Stimulated activated CD8-positive, alpha-beta memory T cell treated with anti-CD3 and anti-CD28 coated beads, Interleukin-15, amount 100 ng/mL, for 24 hours (primary cell): ENCODE measurements at regions not wholly inside any gene's neighbourhood (a gene's known extent, or its start where the extent isn't known, plus 50 kb on each side); places are given as distances from the start of the nearest gene placed in this dataset.

Source experiments
- DNase-seq: peaks from one replicate; pipeline ENCODE4 v3.0.0-alpha.2; 2020; ENCODE audit warnings: low read depth

DNA sequence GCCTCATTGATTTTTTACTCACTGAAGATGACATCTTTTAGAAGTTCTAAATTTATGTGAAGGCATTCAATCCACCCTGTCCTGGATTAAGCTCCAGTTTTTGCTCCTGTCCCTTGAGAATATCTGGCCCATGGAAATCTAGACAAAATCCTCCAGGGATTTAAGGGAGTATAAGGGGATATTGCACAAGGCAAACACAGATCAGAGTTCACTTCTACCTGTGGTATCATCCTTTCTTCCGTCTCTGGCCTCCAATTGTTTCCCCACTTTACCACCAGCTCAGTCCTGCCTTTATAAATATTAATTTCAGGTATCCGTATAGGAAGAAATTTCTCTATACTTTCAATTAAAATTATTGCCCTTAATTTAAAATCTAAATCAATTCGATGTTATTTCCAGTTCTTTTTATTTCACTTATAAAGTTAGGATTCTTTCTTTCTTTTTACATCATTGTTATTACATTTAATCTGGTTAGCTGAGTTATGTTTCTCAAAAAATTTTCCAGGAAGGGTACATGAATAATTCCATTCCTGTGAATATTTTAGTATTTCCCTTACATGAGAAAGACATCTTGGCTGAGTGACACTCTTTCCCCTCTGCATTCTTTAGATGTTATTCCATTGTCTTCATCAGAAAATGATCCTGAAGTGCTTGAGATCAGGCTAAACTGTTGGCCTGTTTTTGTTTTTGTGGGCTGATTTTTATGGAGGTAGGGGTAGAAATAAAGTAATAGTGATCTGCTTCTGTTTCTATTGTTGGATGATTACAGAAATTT lies 194.3 kb upstream of the MAP3K1 start:
- DNase-seq, result no peak

GRCh38 chr5:56617998-56618397 lies 197.4 kb upstream of the MAP3K1 start:
- no peak for DNase-seq

DNA sequence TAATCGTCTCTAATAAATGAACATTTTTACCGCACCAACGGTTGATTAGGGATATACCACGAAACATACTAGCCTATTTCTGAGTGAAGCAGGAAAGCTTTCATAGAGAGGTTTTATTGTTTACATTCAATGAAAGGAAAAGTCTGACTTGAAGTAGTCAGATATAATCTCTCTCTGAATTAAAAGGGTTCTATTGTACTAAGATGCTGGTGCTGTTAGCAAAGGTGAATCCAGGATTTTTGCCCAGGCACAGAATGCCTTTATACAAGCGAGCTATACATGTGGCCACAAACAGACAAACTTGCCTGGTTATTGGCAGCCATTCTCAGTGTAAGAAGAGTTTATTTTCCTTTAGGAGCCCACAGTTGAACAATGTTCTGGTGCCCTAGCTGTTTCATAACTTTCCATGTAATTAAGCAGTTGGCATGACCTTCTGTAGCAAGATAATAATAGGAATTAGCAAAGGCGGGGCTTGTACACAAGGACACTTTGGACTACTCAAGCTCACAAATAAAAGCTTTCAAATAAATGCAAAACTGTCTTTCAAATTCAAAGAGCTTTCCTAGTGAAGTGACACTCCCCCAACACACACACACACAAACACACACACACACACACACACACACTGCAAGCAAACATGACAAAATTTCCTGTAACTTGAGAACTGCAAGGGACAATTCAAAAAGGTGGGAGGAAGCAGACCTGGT lies 198.7 kb upstream of the MAP3K1 start:
- no peak for DNase-seq

GRCh38 chr5:56615361-56616153 lies 199.8 kb upstream of the MAP3K1 start:
- DNase-seq, result no peak

GRCh38 chr5:56612759-56613158 lies 202.6 kb upstream of the MAP3K1 start:
- no peak for DNase-seq

DNA sequence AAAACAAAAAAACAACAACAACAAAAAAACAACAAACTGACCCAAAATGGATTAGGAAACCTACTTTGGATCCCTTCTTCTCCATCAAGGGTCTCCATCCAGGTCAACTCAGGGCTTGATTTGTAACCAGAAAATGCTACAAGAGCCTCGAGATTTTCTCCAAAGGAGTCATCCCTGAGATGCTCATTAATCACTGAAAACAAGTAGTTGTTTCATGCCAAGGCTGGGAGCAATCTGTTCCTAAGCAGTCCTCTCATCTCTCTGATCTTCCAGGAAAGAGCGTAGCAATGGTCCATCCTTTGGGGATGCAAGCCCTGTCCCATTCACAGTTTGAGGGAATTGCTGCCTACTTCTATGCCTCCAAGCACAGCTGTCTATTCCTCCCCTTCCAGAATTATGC lies 203.0 kb upstream of the MAP3K1 start:
- DNase-seq, result no peak

GRCh38 chr5:56610093-56610698 lies 205.2 kb upstream of the MAP3K1 start:
- DNase-seq, result no peak

DNA sequence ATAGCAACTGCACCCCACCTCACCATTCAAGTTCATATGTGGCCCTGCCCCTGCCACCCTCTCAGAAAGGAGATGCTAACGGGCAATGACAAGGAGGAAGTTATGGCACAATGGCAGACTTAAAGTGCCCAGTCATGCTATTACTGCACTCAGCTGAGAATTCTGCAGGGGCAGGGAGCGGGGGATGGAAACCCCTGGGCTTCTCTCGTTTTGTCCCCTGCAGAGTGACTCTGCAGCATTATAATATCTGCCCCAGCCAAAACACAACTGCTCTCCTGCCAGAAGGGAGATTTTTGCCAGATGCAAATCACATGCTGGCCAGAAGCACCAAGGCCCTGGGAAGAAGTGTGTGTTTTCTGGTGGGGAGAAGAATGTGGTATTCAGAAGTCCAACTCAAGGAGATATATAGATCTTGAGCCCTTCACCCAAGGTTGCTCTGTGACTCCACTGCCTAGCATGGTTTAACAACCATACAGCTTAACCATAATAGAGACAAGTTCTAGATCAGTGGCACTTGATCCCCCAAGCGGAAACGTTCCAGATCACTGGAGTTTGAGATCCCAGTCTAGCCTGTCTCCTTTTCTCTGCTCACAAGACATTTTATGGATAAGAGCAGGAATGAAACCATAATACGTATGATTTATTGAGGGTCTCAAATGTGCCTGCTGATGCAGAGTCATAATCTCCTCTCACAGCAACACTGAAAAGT lies 207.0 kb upstream of the MAP3K1 start:
- DNase-seq, result no peak

DNA sequence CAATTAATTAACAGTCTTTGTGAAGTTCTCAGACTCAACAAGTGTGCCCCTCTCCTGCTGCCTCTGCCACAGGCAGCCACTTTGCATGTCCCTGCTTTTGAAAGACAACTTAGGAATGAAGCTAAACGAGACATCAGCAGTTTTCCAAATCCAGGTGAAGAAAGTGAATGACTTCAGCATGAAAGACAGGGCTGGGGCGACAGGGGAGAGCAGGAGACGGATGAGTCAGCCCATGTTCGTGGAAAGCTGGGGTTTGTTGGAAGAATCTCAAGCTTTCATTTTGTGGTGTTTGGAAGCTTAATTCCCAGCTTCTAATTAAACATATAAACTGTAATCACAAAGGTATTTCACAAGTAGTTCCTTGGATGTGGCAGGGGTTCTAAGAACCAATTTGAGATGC lies 207.8 kb upstream of the MAP3K1 start:
- DNase-seq, result no peak

GRCh38 chr5:56607074-56607473 lies 208.3 kb upstream of the MAP3K1 start:
- no peak for DNase-seq

DNA sequence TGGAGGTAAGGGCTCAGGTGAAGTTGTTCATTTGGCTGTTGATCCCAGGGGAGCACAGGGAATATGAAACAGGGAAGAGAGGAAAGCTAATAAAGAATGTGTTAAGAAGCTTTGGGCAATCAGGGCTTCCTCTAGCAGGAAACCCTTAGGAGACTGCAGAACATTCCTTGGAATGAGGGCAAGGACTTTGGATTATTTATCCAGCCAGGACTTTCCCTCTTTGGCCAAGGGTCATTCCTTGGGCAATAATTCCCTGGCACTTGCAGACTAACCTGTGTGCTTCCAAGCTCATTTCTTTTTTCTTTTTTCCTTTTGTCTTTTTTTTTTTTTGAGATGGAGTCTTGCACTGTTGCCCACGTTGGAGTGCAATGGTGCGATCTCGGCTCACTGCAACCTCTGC lies 209.2 kb upstream of the MAP3K1 start:
- no peak for DNase-seq

DNA sequence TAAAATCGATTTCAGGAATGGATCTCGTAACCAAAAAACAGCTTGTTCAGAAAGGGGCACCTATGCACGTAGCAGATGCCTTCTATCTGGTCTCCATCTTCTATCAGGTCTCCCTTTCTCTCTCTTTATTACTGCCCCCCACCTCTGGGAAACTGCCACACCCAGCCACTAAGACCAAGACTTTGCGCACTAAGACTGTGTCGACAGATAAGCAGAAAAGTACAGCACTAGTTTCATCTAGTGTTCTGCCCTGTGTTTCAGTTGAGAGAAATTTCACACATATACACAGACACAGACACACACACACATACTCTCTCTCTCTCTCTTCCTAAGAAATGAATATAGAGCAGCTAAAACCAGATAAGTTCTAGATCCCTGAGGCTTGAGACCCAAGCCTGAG lies 210.1 kb upstream of the MAP3K1 start:
- DNase-seq, result no peak

DNA sequence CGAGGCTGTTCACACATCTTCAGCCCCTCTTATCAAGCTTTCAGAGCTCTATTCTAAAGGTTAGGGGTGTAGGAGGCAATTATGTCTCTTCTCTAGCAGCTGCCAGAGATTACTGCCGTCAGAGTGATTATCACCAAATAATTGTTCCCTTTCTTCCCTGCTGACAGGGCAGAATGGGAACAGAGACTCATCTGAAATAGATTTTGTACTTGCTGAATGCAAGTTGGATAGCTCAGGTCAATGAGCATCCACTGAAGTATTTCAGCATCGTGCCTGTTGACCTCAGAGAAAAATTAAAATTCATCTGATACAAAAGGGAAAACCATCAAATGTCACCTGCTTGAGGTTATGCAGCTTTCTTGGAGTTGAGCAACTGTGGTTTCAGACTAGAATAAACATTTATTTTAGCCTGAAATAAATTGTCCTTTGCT lies 213.7 kb upstream of the MAP3K1 start:
- DNase-seq, result no peak

DNA sequence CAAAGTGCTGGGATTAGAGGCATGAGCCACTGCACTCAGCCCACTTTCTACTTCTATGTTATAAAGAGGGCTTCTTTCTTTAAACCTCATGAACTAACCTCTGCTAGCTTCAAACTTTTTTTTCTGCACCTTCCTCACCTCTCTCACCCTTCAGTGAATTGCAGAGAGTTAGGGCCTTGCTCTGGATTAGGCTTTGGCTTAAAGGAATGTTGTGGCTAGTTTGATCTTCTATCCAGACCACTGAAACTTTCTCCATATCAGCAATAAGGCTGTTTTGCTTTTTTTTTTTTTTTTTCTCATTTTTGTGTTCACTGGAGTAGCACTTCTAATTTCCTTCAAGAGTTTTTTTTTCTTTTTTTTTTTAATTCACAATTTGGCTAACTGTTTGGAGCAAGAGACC lies 216.4 kb upstream of the MAP3K1 start:
- DNase-seq, result no peak

GRCh38 chr5:56596155-56596554 lies 219.2 kb upstream of the MAP3K1 start:
- DNase-seq, result no peak

GRCh38 chr5:56595566-56595965 lies 219.8 kb upstream of the MAP3K1 start:
- DNase-seq, result no peak

DNA sequence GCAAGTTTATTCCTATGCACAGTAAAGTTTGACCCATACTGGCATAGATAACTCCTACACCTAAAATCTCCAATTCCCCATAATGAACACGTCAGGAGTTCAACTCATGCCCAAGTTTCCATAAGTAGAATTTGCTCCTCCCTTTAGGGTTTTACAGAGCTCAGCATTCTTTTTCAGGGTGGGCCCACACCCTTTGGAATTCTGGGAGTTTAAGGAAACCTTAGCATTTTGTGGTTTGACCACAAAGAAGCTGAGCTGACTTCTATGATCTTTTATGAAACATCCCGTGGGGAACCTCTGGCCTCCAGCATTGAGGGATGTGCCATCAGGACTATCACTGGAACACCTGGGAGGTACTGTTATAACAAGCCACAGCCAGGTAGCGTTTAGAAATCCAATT lies 220.6 kb upstream of the MAP3K1 start:
- DNase-seq, result no peak

- DNase-seq, result no peak
Measured at GRCh38 chr5:56591081-56591480, 224.3 kb upstream of the MAP3K1 start.

- no peak for DNase-seq
Measured at GRCh38 chr5:56589481-56589860, 225.9 kb upstream of the MAP3K1 start.

DNA sequence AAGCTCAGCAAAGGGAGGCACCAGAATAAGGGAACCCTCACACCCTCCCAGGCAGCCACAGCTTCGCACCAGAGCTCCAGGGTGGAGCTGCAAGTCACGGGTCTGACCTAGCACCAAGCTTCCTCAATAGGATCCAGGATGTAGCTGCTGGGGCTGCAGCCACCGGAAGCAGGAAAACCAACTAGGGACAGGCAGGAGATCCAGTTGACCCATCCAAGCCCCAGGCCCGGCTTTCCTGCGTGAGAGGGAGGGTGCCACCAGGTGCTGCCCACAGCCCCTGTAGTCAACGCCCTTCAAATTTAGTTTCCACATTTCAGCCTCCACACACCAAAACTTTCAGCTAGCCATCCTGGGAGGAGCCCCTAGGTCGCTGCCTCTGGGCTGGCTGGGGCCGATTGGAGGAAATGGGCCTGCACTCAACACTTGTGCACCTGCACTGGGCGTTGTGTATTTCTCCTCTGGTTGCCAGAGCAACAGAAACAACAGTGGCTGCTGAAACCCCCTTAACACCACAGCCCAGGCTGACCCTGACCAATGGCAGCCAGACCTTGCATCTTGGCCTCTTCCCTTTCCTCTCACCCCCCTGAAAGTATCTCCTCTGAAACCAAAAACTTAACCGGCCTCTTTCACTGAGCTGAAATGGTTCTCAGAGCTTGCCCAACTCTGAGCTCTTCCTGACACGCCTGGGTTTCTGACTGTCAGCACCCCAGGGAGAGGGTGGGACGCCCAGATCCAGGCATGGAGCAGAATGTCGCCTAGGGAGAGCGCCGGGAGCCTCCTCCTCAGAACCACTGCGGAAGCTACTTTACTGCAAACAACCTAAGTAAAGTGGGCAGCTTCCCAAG lies 226.5 kb upstream of the MAP3K1 start:
- DNase-seq, result no peak

GRCh38 chr5:56588131-56588487 lies 227.2 kb upstream of the MAP3K1 start:
- no peak for DNase-seq
